IMR-90 (cell line): ENCODE measurements at regions not wholly inside any gene's neighbourhood (a gene's known extent, or its start where the extent isn't known, plus 50 kb on each side); places are given as distances from the start of the nearest gene placed in this dataset.

Experiments used
- ATAC-seq: fragments of 200-7000 bp; cut with Tn5 transposase; 2 replicates; pipeline ENCODE4 v1.9.1; 2020; ENCODE audit warnings: low read depth, mild to moderate bottlenecking, moderate library complexity
- BruUV-seq: library from RNA; stranded (reverse); fragments of 400-500 nt; replicated peaks from 2 replicates; lab custom pipeline; 2021; lab: Mats Ljungman, UMichigan
- CTCF ChIA-PET: fragments of 300-600 bp; formaldehyde crosslinking; extraction: SDS; loops from one replicate; lab custom pipeline; 2021; ENCODE audit warnings: antibody characterized with exemption; lab: Yijun Ruan, JAX
- POLR2A ChIA-PET: fragments of 300-600 bp; sonication (Branson Sonifier 250); formaldehyde crosslinking; loops from one replicate; lab custom pipeline; 2022; ENCODE audit warnings: antibody characterized with exemption; ENCODE audit not compliant: unreplicated experiment; lab: Charles Lee
- DNase-seq: peaks from one replicate; pipeline ENCODE4 v3.0.0; 2013
- H2AFZ ChIP-seq: replicated peaks from 2 replicates; pipeline ENCODE3; 2013; ENCODE audit warnings: low read length, mild to moderate bottlenecking; ENCODE audit not compliant: poor library complexity
- H2AK5ac ChIP-seq: 2 replicates; pipeline ENCODE4 v1.6.1; 2013; ENCODE audit warnings: low read depth, low read length, inconsistent platforms
- H2AK9ac ChIP-seq: replicated peaks from 2 replicates; pipeline ENCODE3; 2013; ENCODE audit warnings: mild to moderate bottlenecking, low read depth, low read length, moderate library complexity; ENCODE audit not compliant: poor library complexity
- H2BK120ac ChIP-seq: 2 replicates; pipeline ENCODE4 v1.6.1; 2013; ENCODE audit warnings: low read depth, low read length, inconsistent platforms
- H2BK15ac ChIP-seq: 3 replicates; pipeline ENCODE4 v1.6.1; 2013; ENCODE audit warnings: low read depth, low read length, inconsistent platforms
- H2BK20ac ChIP-seq: 2 replicates; pipeline ENCODE4 v1.6.1; 2013; ENCODE audit warnings: low read depth, mild to moderate bottlenecking, inconsistent platforms, low read length, moderate library complexity
- H2BK5ac ChIP-seq: 2 replicates; pipeline ENCODE4 v1.6.1; 2013; ENCODE audit warnings: mild to moderate bottlenecking, low read depth, low read length, inconsistent platforms; ENCODE audit not compliant: poor library complexity, severe bottlenecking
- H3K14ac ChIP-seq: replicated peaks from 2 replicates; pipeline ENCODE4 v1.6.1; 2013; ENCODE audit warnings: low read depth, low read length, inconsistent platforms
- H3K18ac ChIP-seq: 2 replicates; pipeline ENCODE4 v1.6.1; 2013; ENCODE audit warnings: low read depth, low read length, control low read depth
- H3K23ac ChIP-seq: 2 replicates; pipeline ENCODE4 v1.6.1; 2013; ENCODE audit warnings: low read depth, low read length, inconsistent platforms
- H3K27ac ChIP-seq: 2 replicates; pipeline ENCODE4 v1.5.1; 2013; ENCODE audit warnings: mild to moderate bottlenecking, control low read depth, low read length; ENCODE audit not compliant: insufficient read depth
- H3K27me3 ChIP-seq: 2 replicates; pipeline ENCODE4 v1.6.1; 2013; ENCODE audit warnings: low read length; ENCODE audit not compliant: control insufficient read depth, insufficient read depth
- H3K36me3 ChIP-seq: 2 replicates; pipeline ENCODE4 v1.6.1; 2013; ENCODE audit warnings: low read length, mixed read lengths; ENCODE audit not compliant: control insufficient read depth, insufficient read depth
- H3K4ac ChIP-seq: 2 replicates; pipeline ENCODE4 v1.6.1; 2013; ENCODE audit warnings: low read depth, low read length, inconsistent platforms
- H3K4me1 ChIP-seq: 2 replicates; pipeline ENCODE4 v1.6.1; 2013; ENCODE audit warnings: low read length, mixed read lengths; ENCODE audit not compliant: control insufficient read depth, insufficient read depth
- H3K4me2 ChIP-seq: 2 replicates; pipeline ENCODE4 v1.6.1; 2013; ENCODE audit warnings: low read depth, mild to moderate bottlenecking, control low read depth, low read length, moderate library complexity
- H3K4me3 ChIP-seq: 2 replicates; pipeline ENCODE4 v1.5.1; 2013; ENCODE audit warnings: low read depth, mild to moderate bottlenecking, control low read depth, low read length, moderate library complexity; ENCODE audit not compliant: insufficient read depth
- H3K56ac ChIP-seq: 2 replicates; pipeline ENCODE4 v1.6.1; 2013; ENCODE audit warnings: low read length, inconsistent platforms; ENCODE audit not compliant: insufficient read depth; ENCODE audit errors: extremely low read depth
- H3K79me1 ChIP-seq, 2 experiments: 2 replicates each; pipeline ENCODE4 v1.6.1; 2013; ENCODE audit warnings: low read length in 2 of 2, inconsistent platforms in 1 of 2, low read depth in 1 of 2
- H3K9ac ChIP-seq: 2 replicates; pipeline ENCODE4 v1.6.1; 2013; ENCODE audit warnings: low read depth, low read length, control low read depth
- H3K9me1 ChIP-seq: 2 replicates; pipeline ENCODE4 v1.6.1; 2013; ENCODE audit warnings: low read length, inconsistent platforms; ENCODE audit not compliant: insufficient read depth
- H3K9me3 ChIP-seq: 2 replicates; pipeline ENCODE4 v1.6.1; 2013; ENCODE audit warnings: low read length; ENCODE audit not compliant: control insufficient read depth, insufficient read depth
- H4K20me1 ChIP-seq: 2 replicates; pipeline ENCODE4 v1.6.1; 2013; ENCODE audit warnings: low read length, inconsistent platforms; ENCODE audit not compliant: insufficient read depth
- H4K5ac ChIP-seq: 2 replicates; pipeline ENCODE4 v1.6.1; 2013; ENCODE audit warnings: mild to moderate bottlenecking, low read depth, low read length, control low read depth
- H4K8ac ChIP-seq, 2 experiments: 2 replicates each; pipeline ENCODE4 v1.6.1; 2013; ENCODE audit warnings: low read depth in 2 of 2, low read length in 2 of 2, control low read depth in 1 of 2, inconsistent platforms in 1 of 2
- H4K91ac ChIP-seq: 2 replicates; pipeline ENCODE4 v1.6.1; 2013; ENCODE audit warnings: low read depth, low read length, inconsistent platforms; ENCODE audit not compliant: insufficient read depth
- BHLHE40 ChIP-seq: fragments of 150-350 bp; IDR thresholded peaks from 2 replicates; pipeline ENCODE4 v1.6.1; 2016; ENCODE audit warnings: mild to moderate bottlenecking, low read depth, low read length
- CEBPB ChIP-seq: IDR thresholded peaks from 2 replicates; pipeline ENCODE4 v1.6.1; 2012; ENCODE audit warnings: low read depth, low read length, improper control_type of control experiment
- CTCF ChIP-seq: conservative IDR thresholded peaks from 2 replicates; pipeline ENCODE4 v1.5.1; 2012; ENCODE audit warnings: mild to moderate bottlenecking, low read depth, low read length, improper control_type of control experiment
- FOS ChIP-seq: fragments of 150-350 bp; IDR thresholded peaks from 2 replicates; pipeline ENCODE4 v1.6.1; 2016; ENCODE audit warnings: low read depth, low read length
- MAFK ChIP-seq: IDR thresholded peaks from 2 replicates; pipeline ENCODE4 v1.6.1; 2012; ENCODE audit warnings: low read depth, low read length, improper control_type of control experiment
- MAZ ChIP-seq: IDR thresholded peaks from 2 replicates; pipeline ENCODE4 v1.6.1; 2012; ENCODE audit warnings: low read depth, mild to moderate bottlenecking, low read length, improper control_type of control experiment, moderate library complexity, borderline replicate concordance
- POLR2A ChIP-seq: IDR thresholded peaks from 2 replicates; pipeline ENCODE4 v1.6.1; 2012; ENCODE audit warnings: mild to moderate bottlenecking, low read depth, low read length
- RAD21 ChIP-seq: IDR thresholded peaks from 2 replicates; pipeline ENCODE4 v1.6.1; 2012; ENCODE audit warnings: low read length, improper control_type of control experiment
- RCOR1 ChIP-seq: IDR thresholded peaks from 2 replicates; pipeline ENCODE4 v1.6.1; 2012; ENCODE audit warnings: mild to moderate bottlenecking, low read length, improper control_type of control experiment; ENCODE audit not compliant: insufficient replicate concordance
- SMC3 ChIP-seq: fragments of 150-350 bp; IDR thresholded peaks from 2 replicates; pipeline ENCODE4 v1.6.1; 2016; ENCODE audit warnings: low read depth, mild to moderate bottlenecking, antibody characterized with exemption, low read length, moderate library complexity
- USF2 ChIP-seq: fragments of 150-350 bp; IDR thresholded peaks from 2 replicates; pipeline ENCODE4 v1.6.1; 2017; ENCODE audit warnings: mild to moderate bottlenecking, antibody characterized with exemption, low read length, low read depth
- dilution Hi-C: fragments of 300-500 bp; cut with HindIII; formaldehyde crosslinking; loops from one replicate; pipeline ENCODE4 v1.14.3; 2018; ENCODE audit warnings: low sequenced_read_pairs; ENCODE audit not compliant: unreplicated experiment
- in situ Hi-C: fragments of 300-500 bp; cut with MboI; formaldehyde crosslinking; loops from 3 replicates; pipeline ENCODE4 v1.14.3; 2019; ENCODE audit warnings: low sequenced_read_pairs, inconsistent platforms, mixed read lengths
- intact Hi-C: fragments of 100-400 bp; cut with micrococcal nuclease; formaldehyde crosslinking; loops from 2 replicates; pipeline ENCODE4 v1.10.0; 2022

GRCh38 chr21:35316456-35316855 is 267.4 kb upstream of the RUNX1 start:
- peak overlapping the region; percentile 43; the same call in 1 of the 2 replicates for H2BK120ac ChIP-seq
- no peak overlapping the region for H3K4me3 ChIP-seq
- in situ Hi-C loops = no loop called here
- H3K4ac ChIP-seq = no peak overlapping the region; the same call in 1 of the 2 replicates
- H2BK20ac ChIP-seq = no peak overlapping the region
- H3K9me3 ChIP-seq = no peaks in the 10 kb centered on the region
- H3K56ac ChIP-seq = no peak overlapping the region
- peaks cover 6% of the 10 kb centered on the region for H3K4me1 ChIP-seq
- H3K4me2 ChIP-seq = peak overlapping the region; percentile 55
- peak overlapping the region; percentile 57; the same call in 1 of the 2 replicates for H3K18ac ChIP-seq
- ATAC-seq (no peak), DNase-seq (no peak)
- H2BK15ac ChIP-seq = no peak overlapping the region
- ChIA-PET POLR2A (no interaction called here), CTCF (no interaction called here)
- peak overlapping the region; percentile 13 for H2AK9ac ChIP-seq
- H3K36me3 ChIP-seq = no peaks in the 10 kb centered on the region
- dilution Hi-C loops = no loop called here
- TF ChIP-seq RCOR1 = no peak
- TF ChIP-seq BHLHE40 = no peak
- TF ChIP-seq MAFK = no peak
- TF ChIP-seq USF2 = no peak
- TF ChIP-seq POLR2A = no peak
- no peak for TF ChIP-seq MAZ
- no peak for TF ChIP-seq CTCF
- TF ChIP-seq RAD21 = no peak
- TF ChIP-seq CEBPB = no peak
- TF ChIP-seq SMC3 = no peak
- TF ChIP-seq FOS = no peak
- no peaks in the 10 kb centered on the region for H3K79me1 ChIP-seq
- H4K20me1 ChIP-seq = no peaks in the 10 kb centered on the region
- H3K9me1 ChIP-seq = peaks cover 8% of the 10 kb centered on the region; the same call in 1 of the 2 replicates
- peak overlapping the region; percentile 84; the same call in 1 of the 2 replicates for H4K5ac ChIP-seq
- H3K27me3 ChIP-seq = no peaks in the 10 kb centered on the region
- peak overlapping the region in 1 of 2 experiments; percentile 34; a peak in 1 of 4 replicates for H4K8ac ChIP-seq
- peak overlapping the region; percentile 27 for H2BK5ac ChIP-seq
- H2AFZ ChIP-seq = peak overlapping the region; percentile 46
- peak overlapping the region; percentile 62; the same call in 1 of the 2 replicates for H3K14ac ChIP-seq
- H3K23ac ChIP-seq = no peak overlapping the region
- intact Hi-C loops = no loop called here
- no peak overlapping the region; the same call in 1 of the 2 replicates for H2AK5ac ChIP-seq
- H3K27ac ChIP-seq = no peak overlapping the region
- no peak overlapping the region for H3K9ac ChIP-seq
- BruUV-seq = no TSS peak
- H4K91ac ChIP-seq = peak overlapping the region; percentile 46; the same call in 1 of the 2 replicates
